HG02970 (cell line): ENCODE measurements at regions not wholly inside any gene's neighbourhood (a gene's known extent, or its start where the extent isn't known, plus 50 kb on each side); places are given as distances from the start of the nearest gene placed in this dataset.
"Not testable (repeated sequence)": the region's sequence is repeated elsewhere in the genome, so short reads cannot be mapped to it uniquely, and the experiment has no call there.

Experiments
- ATAC-seq: cut with Tn5 transposase; IDR thresholded peaks from one replicate; pipeline ENCODE4 v1.9.1; 2021; ENCODE audit warnings: mild to moderate bottlenecking, moderate library complexity, moderate number of reproducible peaks; ENCODE audit not compliant: unreplicated experiment, low FRiP score

DNA sequence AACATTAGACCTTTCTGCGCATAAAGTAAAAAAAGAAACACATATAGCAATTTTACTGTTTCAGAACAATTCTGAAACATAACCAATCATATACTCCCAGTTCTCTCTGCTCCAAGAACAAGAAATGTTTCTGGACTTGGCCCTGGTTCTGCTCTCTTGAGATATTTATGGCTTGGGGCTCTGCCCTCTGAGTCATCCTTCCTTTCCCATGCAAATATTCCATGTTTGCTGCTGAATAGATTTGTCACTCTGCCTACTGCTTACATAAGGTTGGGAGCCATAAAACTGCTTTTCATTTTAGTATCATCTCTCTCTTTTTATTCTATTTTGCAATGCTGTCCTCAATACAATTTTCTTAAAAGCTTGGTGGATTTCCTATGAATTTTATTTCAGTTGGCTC, 499.6 kb upstream of the ACVR2A start:
- ATAC-seq = no peak

DNA sequence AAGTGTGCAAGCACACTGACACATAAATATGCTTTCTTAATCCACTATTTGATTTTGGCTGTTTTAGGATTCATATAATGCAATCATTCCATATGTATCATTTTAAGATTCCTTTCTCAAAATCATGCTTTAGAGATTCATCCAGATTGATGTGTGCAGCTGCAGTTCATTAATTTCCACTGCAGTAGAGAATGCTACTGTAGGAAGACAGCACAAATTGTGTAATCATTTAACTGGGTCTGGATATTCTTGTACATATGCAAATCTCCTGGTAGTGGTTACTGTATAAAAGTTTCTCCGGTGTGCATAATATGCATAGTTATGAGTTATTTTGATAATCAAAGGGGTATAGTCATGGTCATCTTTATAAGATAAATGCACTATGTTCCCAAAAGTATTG, 502.5 kb upstream of the ACVR2A start:
- no peak for ATAC-seq

DNA sequence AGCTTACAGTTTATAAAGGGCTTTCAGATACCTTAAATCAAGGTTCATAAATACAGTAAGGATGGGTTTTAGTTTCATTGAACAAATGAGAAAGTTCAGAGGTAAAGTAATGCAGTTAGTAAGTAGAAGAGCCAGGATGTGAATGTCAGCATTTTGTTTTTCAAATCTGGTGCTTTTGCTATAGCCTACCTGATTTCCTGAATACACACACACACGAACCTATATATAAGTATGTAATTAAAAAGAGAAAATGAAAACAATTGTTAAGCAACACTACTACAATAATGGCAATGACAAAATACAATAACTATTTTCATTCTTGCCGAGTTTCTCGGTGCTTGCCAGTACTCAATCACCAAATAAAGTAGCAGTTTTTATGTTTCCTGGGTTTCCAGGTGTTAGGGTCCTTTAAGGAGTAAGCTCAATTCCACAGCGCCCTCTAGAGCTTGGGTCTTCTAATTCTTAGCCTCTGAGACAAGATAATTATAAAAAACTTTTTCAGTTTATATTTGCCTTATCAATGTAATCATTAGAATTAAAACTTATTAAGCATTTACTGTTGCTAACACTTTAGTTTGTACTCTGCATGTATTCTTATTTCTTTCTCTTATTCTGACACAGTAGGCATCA, 512.9 kb upstream of the ACVR2A start:
- ATAC-seq = no peak

DNA sequence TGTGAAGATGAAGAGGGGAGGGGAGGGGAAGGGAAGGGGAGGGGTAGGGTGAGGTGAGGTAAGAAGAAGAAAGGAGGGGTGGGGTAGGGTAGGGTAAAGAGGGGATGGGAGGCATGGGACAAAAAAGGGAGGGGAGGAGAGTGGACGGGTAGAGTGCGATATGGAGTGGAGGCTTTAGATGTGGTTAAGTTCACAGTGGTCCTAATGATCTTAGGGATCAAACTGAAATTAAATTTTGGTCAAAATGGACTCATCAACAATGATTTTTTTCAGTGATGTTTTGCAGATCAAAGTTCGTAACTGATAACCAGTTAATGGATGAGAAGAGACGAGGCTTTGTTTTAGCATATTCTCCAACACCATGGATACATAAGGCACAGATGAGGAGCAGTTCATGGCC, 513.9 kb upstream of the ACVR2A start:
- ATAC-seq = no peak

DNA sequence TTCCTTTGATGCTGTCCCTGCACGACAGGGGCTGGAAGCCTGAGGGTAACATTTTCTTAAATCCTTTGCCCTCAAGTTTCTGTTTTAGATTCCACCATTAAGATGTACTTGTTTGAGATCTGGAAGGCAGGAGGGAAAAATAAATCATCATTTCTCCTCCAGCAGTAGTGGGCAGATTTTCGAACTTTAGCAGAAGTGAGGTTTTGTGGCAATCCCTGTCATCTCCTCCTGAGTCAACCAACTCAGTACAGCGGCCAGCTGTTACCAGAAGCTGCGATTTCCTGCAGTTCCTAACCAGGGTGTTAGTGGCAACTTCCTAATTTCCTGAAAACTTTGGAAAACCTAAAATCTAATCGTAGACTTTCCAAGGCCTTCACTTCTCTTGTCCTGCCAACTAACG, 517.2 kb upstream of the ACVR2A start:
- no peak for ATAC-seq

DNA sequence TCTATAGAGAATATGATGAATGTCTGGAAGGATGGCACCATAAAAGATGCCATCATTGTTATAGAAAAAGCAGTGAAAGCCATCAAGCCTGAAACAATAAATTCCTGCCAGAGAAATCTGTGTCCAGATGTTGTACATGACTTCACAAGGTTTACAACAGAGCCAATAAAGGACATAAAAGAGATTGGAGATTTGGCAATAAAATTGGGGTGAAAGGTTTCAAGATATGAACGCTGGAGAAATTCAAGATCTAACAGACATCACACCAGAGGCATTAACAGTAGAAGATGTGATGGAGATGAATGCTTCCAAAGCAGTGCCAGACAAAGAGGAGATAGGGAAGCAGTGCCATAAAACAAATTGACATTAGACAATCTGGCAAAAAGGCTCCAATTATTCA, 518.8 kb upstream of the ACVR2A start:
- no peak for ATAC-seq

DNA sequence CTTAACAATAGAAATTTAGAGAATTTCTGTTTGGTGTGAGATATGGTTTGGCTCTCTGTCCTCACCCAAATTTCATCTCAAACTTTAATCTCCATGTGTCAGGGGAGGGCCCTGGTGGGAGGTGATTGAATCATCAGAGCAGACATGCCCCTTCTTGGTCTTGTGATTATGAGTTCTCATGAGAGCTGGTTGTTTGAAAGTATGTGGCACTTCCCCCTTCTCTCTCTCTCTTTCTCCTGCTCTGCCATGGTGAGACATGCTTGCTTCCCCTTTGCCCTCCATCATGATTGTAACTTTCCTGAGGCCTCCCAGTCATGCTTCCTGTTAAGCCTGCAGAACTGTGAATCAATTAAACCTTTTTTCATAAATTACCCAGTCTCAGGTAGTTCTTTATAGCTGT, 524.7 kb upstream of the ACVR2A start:
- ATAC-seq = no peak

DNA sequence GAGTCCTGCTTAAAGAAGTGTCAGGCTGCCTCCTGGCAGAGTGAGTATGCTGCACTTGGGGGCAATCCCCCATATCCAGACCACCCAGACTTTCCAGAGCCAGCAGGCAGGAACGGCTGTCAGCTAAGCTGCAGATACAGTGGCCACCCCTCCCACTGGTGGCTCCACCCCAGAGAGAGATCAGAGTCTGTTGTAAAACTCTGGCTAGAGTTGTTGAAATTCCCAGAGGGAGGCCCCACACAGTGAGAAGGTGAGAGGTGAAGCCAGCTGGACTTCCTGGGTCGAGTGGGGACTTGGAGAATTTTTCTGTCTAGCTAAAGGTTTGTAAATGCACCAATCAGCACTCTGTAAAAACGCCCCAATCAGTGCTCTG, 533.8 kb upstream of the ACVR2A start:
- no peak for ATAC-seq

DNA sequence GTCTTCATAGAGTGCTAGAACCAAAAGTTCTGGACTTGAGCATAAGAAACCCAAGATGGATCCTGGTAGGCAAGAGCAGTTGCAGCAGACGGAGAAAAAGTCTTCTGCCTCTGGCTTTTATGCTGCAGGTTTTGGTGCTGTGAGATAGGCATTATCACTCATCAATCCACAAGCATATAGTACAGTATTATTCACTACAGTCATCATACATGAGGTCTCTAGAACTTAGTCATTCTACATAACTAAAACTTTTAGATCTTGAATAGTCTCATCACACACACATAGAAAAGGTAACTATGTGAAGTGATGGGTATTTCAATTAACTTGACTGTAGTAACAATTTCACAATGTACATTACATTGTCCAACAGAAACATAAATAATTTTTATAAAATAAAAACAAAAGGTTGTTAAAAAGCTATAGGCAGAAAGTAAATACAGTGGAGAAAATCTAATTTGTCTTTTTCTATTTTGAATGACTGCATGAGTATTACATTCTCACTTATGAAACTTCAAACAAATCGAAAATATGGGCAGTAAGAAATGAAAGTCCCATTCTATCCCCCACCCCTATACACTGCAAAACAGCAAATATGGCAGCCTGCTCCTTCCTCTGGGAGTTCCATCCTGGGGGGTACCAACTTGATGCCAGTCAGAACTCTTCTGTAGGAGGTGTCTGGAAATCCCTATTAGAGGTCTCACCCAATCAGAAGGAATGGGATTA, 534.3 kb upstream of the ACVR2A start:
- no peak for ATAC-seq

DNA sequence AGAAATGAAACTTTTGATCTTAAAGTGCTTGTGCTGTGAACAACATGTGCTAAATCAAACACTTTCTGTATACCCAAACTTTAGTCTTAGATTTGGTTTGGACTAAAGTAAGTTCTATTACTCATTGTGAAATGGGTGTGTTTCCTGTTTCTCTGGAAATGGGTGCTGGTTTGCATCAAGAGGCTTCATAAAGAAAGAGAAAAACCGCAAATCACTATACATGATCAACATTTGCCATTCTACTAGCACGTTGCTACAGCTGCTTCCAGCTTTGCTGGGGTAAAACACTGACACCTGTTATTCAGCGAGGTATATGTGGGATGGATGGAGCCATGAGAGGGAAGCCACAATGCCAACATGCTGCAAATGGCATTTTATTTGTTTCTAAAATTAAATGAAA, 547.0 kb upstream of the ACVR2A start:
- peak; percentile 59 for ATAC-seq

DNA sequence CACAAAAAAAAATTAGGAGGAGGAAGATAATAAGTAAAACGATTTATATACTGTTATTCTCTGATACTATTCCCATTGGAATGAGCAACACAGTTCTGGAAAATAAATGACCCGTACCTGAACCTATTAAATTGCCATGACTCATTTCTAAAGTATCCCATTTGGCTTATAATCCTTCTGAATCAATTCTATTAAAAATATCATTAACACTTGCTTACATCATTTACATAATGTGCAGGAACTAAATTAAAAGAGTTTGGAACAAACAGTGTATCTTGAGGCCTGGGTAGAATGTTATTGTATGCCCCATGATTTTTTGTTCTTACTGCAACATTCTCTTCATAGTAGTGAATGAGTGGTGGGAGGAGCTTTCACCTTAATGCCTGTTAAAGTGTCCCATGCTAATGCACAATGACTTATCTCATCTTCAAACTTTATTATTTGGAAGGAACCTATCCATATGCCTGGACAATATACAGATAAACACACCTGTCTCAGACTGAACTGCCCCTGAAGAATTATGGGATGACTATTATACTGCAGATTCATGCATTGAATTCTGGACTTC, 549.9 kb upstream of the ACVR2A start:
- no peak for ATAC-seq

DNA sequence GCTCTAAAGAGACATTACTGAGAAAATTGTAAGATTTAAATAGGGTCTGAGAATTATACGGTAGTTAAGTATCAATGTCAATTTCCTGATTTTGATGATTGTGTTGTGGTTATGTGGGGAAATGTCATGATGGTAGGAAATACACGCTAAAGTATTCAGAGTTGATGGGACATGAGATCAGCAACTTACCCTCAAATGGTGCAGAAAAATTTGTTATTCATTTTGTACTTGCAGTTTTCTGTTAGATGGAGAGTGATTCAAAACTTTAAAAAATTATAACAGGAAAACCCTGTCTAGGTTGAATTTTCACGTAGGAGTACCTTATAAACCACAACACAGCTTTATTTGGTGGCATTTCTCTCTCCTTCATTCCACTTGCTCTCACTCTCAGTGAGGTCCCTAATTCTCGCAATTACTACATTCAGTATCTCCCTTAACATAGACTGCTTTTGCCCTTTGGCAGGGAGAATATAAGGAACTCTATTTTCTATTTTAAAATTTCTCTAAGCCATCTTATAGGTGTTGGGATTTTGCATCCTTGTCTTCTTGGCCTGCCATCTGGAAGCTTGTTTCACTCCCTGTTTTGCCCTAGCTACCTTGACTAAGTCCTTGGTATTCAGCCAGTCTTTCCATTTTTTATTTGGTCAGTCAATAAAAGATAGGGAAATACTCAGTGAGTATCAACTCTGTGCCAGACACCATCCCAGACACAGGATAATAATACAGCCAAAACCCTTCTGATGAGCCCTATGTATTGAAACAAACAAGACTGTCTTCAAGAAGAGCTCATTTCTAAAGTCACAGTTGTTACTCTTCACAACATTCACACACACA, 550.6 kb upstream of the ACVR2A start:
- ATAC-seq = no peak

DNA sequence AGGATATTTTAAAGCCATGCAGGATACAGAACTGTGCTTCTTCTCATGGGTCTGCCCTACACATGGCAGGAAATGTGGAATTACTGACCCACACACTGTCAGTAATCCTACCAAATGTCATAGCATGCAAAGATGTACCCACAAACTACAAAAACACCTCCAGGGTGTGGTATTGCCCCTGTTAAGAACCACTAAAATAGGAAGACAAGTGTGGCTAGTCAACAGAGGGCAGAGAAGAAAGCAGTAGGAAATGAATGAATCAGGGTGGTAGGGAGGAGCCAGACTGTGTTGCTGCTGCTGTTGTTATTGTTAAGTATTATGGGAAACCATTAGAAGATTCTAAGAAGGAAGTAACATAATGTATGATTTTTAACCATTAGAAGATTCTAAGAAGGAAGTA, 556.7 kb upstream of the ACVR2A start:
- no peak for ATAC-seq

DNA sequence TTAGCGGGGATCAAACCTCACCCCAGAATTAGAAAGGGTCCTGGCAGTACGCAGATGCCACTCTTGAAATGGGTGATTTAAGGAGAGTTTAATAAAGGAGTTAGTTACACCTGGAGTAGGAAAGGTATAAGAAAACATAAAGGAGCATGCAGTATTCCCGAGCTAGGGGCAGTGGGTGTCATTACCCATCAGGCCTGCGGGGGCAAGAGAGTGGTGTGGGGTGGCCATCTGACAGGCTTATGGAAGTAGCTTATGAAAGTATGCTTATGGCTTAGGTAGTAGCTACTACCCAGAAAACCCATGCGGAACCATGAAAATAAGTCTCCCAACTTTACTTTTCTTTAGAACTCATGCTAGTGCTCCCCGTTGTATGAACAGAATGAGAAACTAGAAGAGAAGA, 568.9 kb upstream of the ACVR2A start:
- no peak for ATAC-seq

DNA sequence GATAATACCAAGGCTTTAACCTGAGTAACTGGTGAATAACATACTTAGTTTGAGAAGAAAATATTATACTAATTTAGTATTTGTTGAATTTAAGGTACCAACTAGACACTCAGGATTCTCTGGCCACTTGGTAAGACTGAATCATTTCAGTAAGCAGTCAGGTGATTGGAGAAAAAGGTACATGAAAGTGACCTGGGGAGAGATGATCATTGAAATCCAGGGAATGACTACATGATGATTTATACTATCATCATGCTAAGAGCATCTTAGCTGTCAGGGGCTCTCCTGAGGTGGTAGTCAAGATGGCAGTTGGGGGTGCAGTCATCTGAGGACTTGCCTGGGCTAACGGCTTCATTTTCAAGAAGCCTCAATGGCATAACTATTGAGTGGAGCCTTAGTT, 571.2 kb upstream of the ACVR2A start:
- ATAC-seq = no peak

DNA sequence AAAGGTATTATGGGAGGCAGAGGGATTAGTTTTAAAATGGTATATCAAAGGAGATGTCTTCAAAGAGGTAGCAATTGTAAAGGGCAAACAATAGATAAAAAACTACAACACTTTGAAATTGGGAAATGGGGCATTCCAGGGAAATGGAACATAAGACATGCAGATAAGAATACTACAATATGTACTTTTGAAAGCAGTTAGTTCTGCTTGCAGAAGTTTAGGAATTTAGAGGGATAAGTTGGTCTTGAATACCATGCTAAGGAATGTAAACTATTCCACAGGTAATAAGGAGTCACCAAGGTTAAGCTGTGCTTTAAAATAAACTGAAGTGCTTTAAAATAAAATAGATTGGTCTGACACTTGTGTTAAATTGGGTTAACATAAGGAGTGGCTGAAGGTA, 571.7 kb upstream of the ACVR2A start:
- no peak for ATAC-seq

DNA sequence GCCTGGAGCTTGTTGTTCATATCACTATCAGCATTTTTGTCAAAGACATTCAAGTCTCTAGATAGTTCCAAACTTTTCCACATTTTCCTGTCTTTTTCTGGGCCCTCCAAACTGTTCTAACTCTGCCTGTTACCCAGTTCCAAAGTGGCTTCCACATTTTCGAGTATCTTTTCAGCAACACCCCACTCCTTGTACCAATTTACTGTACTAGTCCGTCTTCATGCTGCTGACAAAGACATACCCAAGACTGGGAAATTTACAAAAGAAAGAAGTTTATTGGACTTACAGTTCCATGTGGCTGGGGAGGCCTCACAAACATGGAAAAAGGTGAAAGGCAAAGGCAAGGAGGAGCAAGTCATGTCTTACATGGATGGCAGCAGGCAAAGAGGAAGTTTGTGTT, 575.2 kb upstream of the ACVR2A start:
- ATAC-seq = not testable (repeated sequence)

DNA sequence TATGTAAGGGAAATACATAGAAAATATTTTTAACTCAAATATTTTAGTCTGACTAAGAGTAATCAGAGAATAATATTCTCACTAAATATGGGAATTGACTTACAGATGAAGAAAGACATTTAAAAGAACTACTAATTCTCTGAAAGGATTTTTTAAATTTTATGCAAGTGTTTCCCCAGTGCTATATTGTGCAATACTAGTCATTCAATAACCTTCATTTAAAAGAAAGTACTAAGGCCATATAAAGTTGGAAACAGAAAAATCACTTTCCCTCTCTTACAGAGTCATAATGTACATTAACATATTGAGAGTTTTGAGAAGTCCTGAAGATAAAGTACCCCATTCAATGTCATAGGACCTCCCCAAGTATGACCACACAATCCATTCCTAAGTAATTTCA, 584.6 kb upstream of the ACVR2A start:
- ATAC-seq = no peak

DNA sequence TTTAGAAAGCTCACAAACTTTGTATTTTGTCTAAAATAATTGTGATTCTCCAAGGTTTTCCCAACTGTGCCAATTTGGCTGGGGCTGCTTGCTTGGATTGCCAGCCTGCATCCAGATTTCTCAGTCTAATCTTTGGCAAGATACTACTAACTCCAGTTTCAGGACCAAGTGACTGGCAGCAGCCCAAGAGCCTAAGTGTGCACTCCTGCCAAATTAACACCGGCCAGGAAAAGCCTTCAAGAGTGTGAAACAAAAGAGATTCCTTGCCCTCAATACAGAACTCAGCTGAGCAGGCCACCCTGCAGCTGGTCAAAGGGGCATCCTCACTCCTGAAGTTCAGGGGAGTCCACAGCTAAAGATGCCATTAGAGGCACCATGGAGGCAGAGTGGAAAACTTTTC, 589.0 kb upstream of the ACVR2A start:
- no peak for ATAC-seq

DNA sequence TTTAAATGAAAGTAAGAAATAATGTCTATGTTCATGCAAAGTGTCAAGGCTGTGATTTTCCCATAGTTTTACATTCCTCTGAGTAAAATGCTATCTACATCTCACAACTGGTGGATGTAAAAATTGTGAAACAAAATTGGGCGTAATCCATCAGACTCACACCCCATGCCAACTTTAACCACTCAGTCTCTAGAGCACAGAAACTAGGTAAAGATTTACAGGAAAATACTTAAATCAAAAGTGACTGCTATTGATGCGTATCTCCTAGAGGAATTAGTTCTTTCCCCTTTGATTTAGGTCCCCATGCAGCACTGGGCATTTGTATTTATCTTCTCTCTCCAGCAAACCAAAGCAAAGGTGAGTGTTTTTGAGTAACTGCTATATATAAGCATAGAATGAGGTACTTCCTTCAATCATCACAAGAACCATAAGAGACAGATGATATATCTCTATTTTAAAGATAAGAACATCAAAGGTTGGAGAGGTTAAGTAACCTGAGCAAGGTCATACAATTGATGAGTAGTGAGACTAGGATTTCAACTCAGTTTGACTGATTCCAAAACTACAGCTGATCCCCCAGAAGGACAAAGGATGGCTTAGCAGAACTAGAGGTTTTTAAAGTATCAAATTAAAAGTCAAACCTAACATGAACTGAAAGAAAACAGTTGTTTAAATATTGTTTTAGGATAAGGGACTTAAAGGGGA, 594.0 kb upstream of the ACVR2A start:
- peak; percentile 56 for ATAC-seq

DNA sequence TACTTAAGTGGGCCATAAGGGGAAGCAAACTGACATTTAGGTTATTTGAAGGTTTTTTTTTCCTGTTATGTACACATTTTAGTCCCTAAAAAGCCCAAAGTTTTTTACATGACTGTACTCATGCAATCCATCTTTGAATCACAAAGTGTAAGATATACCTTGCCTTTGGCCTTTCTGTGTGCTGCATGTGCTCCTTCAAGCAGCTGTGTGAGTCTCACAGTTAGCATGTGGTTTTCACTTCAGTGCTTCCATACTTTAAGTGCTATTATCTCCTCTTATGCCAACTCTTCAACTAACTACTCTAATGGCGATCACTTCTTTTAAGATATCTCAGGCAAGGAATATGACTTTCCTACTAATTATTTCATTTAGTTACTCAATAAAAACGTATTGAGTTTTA, 597.1 kb upstream of the ACVR2A start:
- no peak for ATAC-seq
